ENCODE measurements at regions not wholly inside any gene's neighbourhood (a gene's known extent, or its start where the extent isn't known, plus 50 kb on each side); places are given as distances from the start of the nearest gene placed in this dataset.
A peak's percentile ranks its signal among the peaks of the same experiment; 100 is the strongest.

DNA sequence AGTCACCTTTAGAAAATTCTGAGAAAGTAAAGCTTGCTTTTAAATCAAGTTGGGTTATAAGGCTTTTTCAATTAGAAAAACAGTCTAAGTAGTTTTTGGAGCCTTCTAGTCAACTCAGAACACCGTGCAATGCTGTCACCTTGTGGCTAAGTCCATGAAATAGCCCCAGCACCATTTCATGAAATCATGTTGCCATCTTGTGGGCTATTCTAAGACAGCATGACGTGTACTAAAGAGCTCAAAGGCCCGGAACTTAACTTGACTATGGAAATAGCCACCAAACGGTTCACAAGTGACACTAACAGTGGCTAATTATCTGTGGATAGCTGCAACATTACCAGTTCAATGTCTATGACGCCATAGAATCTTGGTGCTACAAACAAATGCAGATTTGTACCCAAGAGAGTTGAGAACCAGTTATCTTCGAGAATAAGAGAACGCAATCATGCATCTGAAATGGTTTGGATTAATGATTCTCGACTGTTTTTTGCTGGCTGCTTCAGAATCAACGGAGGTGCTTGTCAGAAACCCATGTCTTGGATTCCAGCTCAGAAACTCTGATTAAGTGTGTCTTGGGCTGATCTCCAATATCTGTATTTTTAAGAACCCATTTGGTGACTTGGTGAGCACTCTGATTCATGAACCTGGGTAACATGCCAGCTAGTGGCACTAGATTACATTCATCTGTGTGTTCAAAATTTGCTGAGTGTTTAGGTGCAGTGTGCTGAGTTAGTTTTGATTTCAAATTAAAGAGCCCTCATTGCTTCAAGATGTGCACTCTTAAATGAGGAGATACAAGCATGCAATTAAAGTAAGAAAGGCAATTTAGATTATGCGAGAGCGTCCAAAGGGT, 111.2 kb upstream of the MCTP2 start:
- no peaks in the 10 kb centered on the region for H3K79me1 ChIP-seq (ENCODE audit: low read depth in 1 of 2, low read length in 2 of 2)
- H3K4me2 ChIP-seq (ENCODE audit: low read depth, low read length), result no peak overlapping the region
- no peak overlapping the region for H3K14ac ChIP-seq (replicated peaks; ENCODE audit: low read depth, low read length)
- BruUV-seq (replicated peaks), result no TSS peak
- no peak overlapping the region for H4K8ac ChIP-seq (ENCODE audit: low read depth in 2 of 2, low read length in 2 of 2)
- ChIA-PET POLR2A (ENCODE audit: unreplicated experiment) (no interaction called here), CTCF (interaction anchor here (0.5 to 1.7 kb wide), 23 partner anchors 8 to 1405 kb away, joined by 3 to 20 read pairs (median 4); no protein-coding TSS in a partner anchor)
- H2AK9ac ChIP-seq (replicated peaks; ENCODE audit: low read depth, low read length, poor library complexity), result no peak overlapping the region
- no peak overlapping the region for H2BK20ac ChIP-seq (ENCODE audit: low read depth, low read length)
- H3K4me3 ChIP-seq (ENCODE audit: insufficient read depth, low read depth, low read length), result no peak overlapping the region
- no peak overlapping the region for H2BK5ac ChIP-seq (ENCODE audit: low read depth, low read length, poor library complexity, severe bottlenecking)
- H2AK5ac ChIP-seq (ENCODE audit: low read depth, low read length), result no peak overlapping the region
- no peak for TF ChIP-seq FOS (IDR thresholded peaks at IDR 0.05; ENCODE audit: low read depth, low read length)
- TF ChIP-seq, protein P1, sequence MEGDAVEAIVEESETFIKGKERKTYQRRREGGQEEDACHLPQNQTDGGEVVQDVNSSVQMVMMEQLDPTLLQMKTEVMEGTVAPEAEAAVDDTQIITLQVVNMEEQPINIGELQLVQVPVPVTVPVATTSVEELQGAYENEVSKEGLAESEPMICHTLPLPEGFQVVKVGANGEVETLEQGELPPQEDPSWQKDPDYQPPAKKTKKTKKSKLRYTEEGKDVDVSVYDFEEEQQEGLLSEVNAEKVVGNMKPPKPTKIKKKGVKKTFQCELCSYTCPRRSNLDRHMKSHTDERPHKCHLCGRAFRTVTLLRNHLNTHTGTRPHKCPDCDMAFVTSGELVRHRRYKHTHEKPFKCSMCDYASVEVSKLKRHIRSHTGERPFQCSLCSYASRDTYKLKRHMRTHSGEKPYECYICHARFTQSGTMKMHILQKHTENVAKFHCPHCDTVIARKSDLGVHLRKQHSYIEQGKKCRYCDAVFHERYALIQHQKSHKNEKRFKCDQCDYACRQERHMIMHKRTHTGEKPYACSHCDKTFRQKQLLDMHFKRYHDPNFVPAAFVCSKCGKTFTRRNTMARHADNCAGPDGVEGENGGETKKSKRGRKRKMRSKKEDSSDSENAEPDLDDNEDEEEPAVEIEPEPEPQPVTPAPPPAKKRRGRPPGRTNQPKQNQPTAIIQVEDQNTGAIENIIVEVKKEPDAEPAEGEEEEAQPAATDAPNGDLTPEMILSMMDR (conservative IDR thresholded peaks at IDR 0.05; ENCODE audit: low read depth, low read length), result peak; percentile 99
- TF ChIP-seq RAD21 (IDR thresholded peaks at IDR 0.05; ENCODE audit: low read length), result peak; percentile 91
- peak; percentile 82 for TF ChIP-seq SMC3 (IDR thresholded peaks at IDR 0.05; ENCODE audit: low read depth, low read length)
- dilution Hi-C loops (cut with HindIII; ENCODE audit: low sequenced_read_pairs, unreplicated experiment), result no loop called here
- H3K27ac ChIP-seq (ENCODE audit: insufficient read depth, low read length), result no peak overlapping the region
- H3K36me3 ChIP-seq (ENCODE audit: control insufficient read depth, insufficient read depth, low read length), result no peaks in the 10 kb centered on the region
- DNase-seq (peak; percentile 82), ATAC-seq (ENCODE audit: low read depth) (peak; percentile 92)
- no peak overlapping the region for H4K5ac ChIP-seq (ENCODE audit: low read depth, low read length)
- H3K4me1 ChIP-seq (ENCODE audit: control insufficient read depth, insufficient read depth, low read length), result no peaks in the 10 kb centered on the region
- intact Hi-C loops (cut with micrococcal nuclease), result loop anchor here (1.0 kb wide), 3 partner anchors 123 to 1090 kb away; no protein-coding TSS in a partner anchor
- H2BK15ac ChIP-seq (ENCODE audit: low read depth, low read length), result no peak overlapping the region
- H3K27me3 ChIP-seq (ENCODE audit: control insufficient read depth, insufficient read depth, low read length), result no peaks in the 10 kb centered on the region
- H3K9me3 ChIP-seq (ENCODE audit: control insufficient read depth, insufficient read depth, low read length), result no peaks in the 10 kb centered on the region
- in situ Hi-C loops (cut with MboI; ENCODE audit: low sequenced_read_pairs), result loop anchor here (5.0 to 25.0 kb wide), 3 partner anchors 123 to 1333 kb away; no protein-coding TSS in a partner anchor
- H4K91ac ChIP-seq (ENCODE audit: insufficient read depth, low read depth, low read length), result no peak overlapping the region
- no peaks in the 10 kb centered on the region for H3K9me1 ChIP-seq (ENCODE audit: insufficient read depth, low read length)
- H2BK120ac ChIP-seq (ENCODE audit: low read depth, low read length), result no peak overlapping the region
- no peak overlapping the region for H3K56ac ChIP-seq (ENCODE audit: extremely low read depth, insufficient read depth, low read length)
- H2AFZ ChIP-seq (replicated peaks; ENCODE audit: low read length, poor library complexity), result no peak overlapping the region
- no peak overlapping the region for H3K23ac ChIP-seq (ENCODE audit: low read depth, low read length)
- no peak overlapping the region for H3K4ac ChIP-seq (ENCODE audit: low read depth, low read length)
- no peak overlapping the region for H3K9ac ChIP-seq (ENCODE audit: low read depth, low read length)
- no peak overlapping the region for H3K18ac ChIP-seq (ENCODE audit: low read depth, low read length)
- 29% methylated on average over 8 of the region's 11 CpGs; no CpG with 5 or more reads in 1 of the 2 experiments for WGBS, 2 experiments (ENCODE audit: extremely low coverage in 2 of 2, insufficient read length in 1 of 2)
- H4K20me1 ChIP-seq (ENCODE audit: insufficient read depth, low read length), result no peaks in the 10 kb centered on the region
